Ovary (tissue), 3 donors: ENCODE measurements at regions not wholly inside any gene's neighbourhood (a gene's known extent, or its start where the extent isn't known, plus 50 kb on each side); places are given as distances from the start of the nearest gene placed in this dataset.

Experiments
- EP300 ChIP-seq: sonication (generic); formaldehyde crosslinking; IDR thresholded peaks from one replicate; pipeline ENCODE4 v1.6.1; 2017; ENCODE audit warnings: antibody characterized with exemption
- POLR2A ChIP-seq: fragments of 450-650 bp; IDR thresholded peaks from one replicate; pipeline ENCODE4 v1.6.1; 2017; ENCODE audit warnings: antibody characterized with exemption, mild to moderate bottlenecking, moderate library complexity
- TF ChIP-seq, protein P1 (sequence below), 3 donors: fragments of 450-650 bp in 2 of 3; fragments of 200-600 bp in 1 of 3; IDR thresholded peaks; one replicate each; pipeline versions ENCODE4 v1.5.1 to v1.8.0; 2016 to 2022; ENCODE audit warnings: antibody characterized with exemption in 3 of 3, mild to moderate bottlenecking in 1 of 3
- donor health status: DM: no; HTN: no; CAD: no.

- TF ChIP-seq POLR2A (no peak), EP300 (no peak)
- TF ChIP-seq, protein P1, sequence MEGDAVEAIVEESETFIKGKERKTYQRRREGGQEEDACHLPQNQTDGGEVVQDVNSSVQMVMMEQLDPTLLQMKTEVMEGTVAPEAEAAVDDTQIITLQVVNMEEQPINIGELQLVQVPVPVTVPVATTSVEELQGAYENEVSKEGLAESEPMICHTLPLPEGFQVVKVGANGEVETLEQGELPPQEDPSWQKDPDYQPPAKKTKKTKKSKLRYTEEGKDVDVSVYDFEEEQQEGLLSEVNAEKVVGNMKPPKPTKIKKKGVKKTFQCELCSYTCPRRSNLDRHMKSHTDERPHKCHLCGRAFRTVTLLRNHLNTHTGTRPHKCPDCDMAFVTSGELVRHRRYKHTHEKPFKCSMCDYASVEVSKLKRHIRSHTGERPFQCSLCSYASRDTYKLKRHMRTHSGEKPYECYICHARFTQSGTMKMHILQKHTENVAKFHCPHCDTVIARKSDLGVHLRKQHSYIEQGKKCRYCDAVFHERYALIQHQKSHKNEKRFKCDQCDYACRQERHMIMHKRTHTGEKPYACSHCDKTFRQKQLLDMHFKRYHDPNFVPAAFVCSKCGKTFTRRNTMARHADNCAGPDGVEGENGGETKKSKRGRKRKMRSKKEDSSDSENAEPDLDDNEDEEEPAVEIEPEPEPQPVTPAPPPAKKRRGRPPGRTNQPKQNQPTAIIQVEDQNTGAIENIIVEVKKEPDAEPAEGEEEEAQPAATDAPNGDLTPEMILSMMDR (IDR thresholded peaks at IDR 0.05): no peak
Observed at GRCh38 chr3:73827204-73827603, 202.5 kb upstream of the PDZRN3 start.
